Liver (tissue), 7 donors: ENCODE measurements at regions not wholly inside any gene's neighbourhood (a gene's known extent, or its start where the extent isn't known, plus 50 kb on each side); places are given as distances from the start of the nearest gene placed in this dataset.

Experiments
- DNase-seq: peaks from one replicate; pipeline ENCODE4 v3.0.0-alpha.2; 2017; ENCODE audit warnings: low spot score
- H3K27ac ChIP-seq, 2 donors: one replicate each; pipeline ENCODE4 v1.7.0; 2013; ENCODE audit warnings: inconsistent platforms in 2 of 2, low read length in 2 of 2, control low read depth in 1 of 2, low read depth in 1 of 2, mild to moderate bottlenecking in 1 of 2
- H3K27me3 ChIP-seq, 4 donors: one replicate each; pipeline versions ENCODE4 v1.6.1 to v1.7.0; 2013; ENCODE audit warnings: low read length in 3 of 4, inconsistent platforms in 1 of 4, mild to moderate bottlenecking in 1 of 4, moderate library complexity in 1 of 4; ENCODE audit not compliant: control insufficient read depth in 4 of 4, insufficient read depth in 4 of 4
- H3K36me3 ChIP-seq, 4 donors: one replicate each; pipeline versions ENCODE4 v1.6.1 to v1.7.0; 2013; ENCODE audit warnings: low read length in 3 of 4, mild to moderate bottlenecking in 3 of 4, low read depth in 1 of 4, moderate library complexity in 1 of 4; ENCODE audit not compliant: control insufficient read depth in 4 of 4, insufficient read depth in 3 of 4
- H3K4me1 ChIP-seq, 4 donors: one replicate each; pipeline versions ENCODE4 v1.6.1 to v1.7.0; 2013; ENCODE audit warnings: low read length in 3 of 4, mild to moderate bottlenecking in 3 of 4, moderate library complexity in 1 of 4; ENCODE audit not compliant: control insufficient read depth in 4 of 4, insufficient read depth in 4 of 4
- H3K4me3 ChIP-seq, 3 donors: one replicate each; pipeline versions ENCODE4 v1.6.1 to v1.7.0; 2013; ENCODE audit warnings: low read length in 3 of 3, control low read depth in 1 of 3, low read depth in 1 of 3, mild to moderate bottlenecking in 1 of 3
- H3K9ac ChIP-seq, 2 donors: one replicate each; pipeline ENCODE4 v1.7.0; 2013; ENCODE audit warnings: low read length in 2 of 2, mild to moderate bottlenecking in 2 of 2, moderate library complexity in 2 of 2, control low read depth in 1 of 2, low read depth in 1 of 2
- H3K9me3 ChIP-seq, 4 donors: one replicate each; pipeline versions ENCODE4 v1.6.1 to v1.7.0; 2013; ENCODE audit warnings: low read length in 3 of 4; ENCODE audit not compliant: control insufficient read depth in 4 of 4
- ATF3 ChIP-seq: IDR thresholded peaks from 2 replicates; pipeline ENCODE4 v1.6.1; 2016; ENCODE audit warnings: antibody characterized with exemption
- EGR1 ChIP-seq, 2 donors: IDR thresholded peaks; 2 replicates each; pipeline ENCODE4 v1.6.1; 2016 to 2018; ENCODE audit warnings: antibody characterized with exemption in 2 of 2, low read depth in 2 of 2
- FOXA1 ChIP-seq: IDR thresholded peaks from 2 replicates; pipeline ENCODE4 v1.6.1; 2016; ENCODE audit warnings: antibody characterized with exemption
- FOXA2 ChIP-seq: IDR thresholded peaks from 2 replicates; pipeline ENCODE4 v1.6.1; 2016; ENCODE audit warnings: antibody characterized with exemption
- GABPA ChIP-seq, 2 donors: IDR thresholded peaks in 1 of 2; conservative IDR thresholded peaks in 1 of 2; 2 replicates each; pipeline ENCODE4 v1.6.1; 2016; ENCODE audit warnings: antibody characterized with exemption in 2 of 2, mild to moderate bottlenecking in 1 of 2, moderate library complexity in 1 of 2
- HNF4A ChIP-seq, 2 donors: conservative IDR thresholded peaks; 2 replicates each; pipeline ENCODE4 v1.6.1; 2016; ENCODE audit warnings: antibody characterized with exemption in 2 of 2, mild to moderate bottlenecking in 2 of 2
- HNF4G ChIP-seq: IDR thresholded peaks from 2 replicates; pipeline ENCODE4 v1.6.1; 2016; ENCODE audit warnings: antibody characterized with exemption
- JUND ChIP-seq, 2 donors: IDR thresholded peaks; 2 replicates each; pipeline ENCODE4 v1.6.1; 2016; ENCODE audit warnings: antibody characterized with exemption in 2 of 2
- MAX ChIP-seq: IDR thresholded peaks from 2 replicates; pipeline ENCODE4 v1.6.1; 2016; ENCODE audit warnings: antibody characterized with exemption
- NR2F2 ChIP-seq: IDR thresholded peaks from 2 replicates; pipeline ENCODE4 v1.6.1; 2016; ENCODE audit warnings: antibody characterized with exemption
- RAD21 ChIP-seq, 2 donors: IDR thresholded peaks; 2 replicates each; pipeline ENCODE4 v1.6.1; 2016; ENCODE audit warnings: antibody characterized with exemption in 2 of 2, mild to moderate bottlenecking in 2 of 2
- RXRA ChIP-seq, 2 donors: IDR thresholded peaks; 2 replicates each; pipeline ENCODE4 v1.6.1; 2017 to 2018; ENCODE audit warnings: antibody characterized with exemption in 2 of 2, mild to moderate bottlenecking in 1 of 2
- SP1 ChIP-seq: IDR thresholded peaks from 2 replicates; pipeline ENCODE4 v1.6.1; 2018; ENCODE audit warnings: antibody characterized with exemption, mild to moderate bottlenecking
- TAF1 ChIP-seq: conservative IDR thresholded peaks from 2 replicates; pipeline ENCODE4 v1.6.1; 2016; ENCODE audit warnings: antibody characterized with exemption, mild to moderate bottlenecking
- YY1 ChIP-seq: IDR thresholded peaks from 2 replicates; pipeline ENCODE4 v1.6.1; 2016; ENCODE audit warnings: antibody characterized with exemption, mild to moderate bottlenecking
- ZBTB33 ChIP-seq: IDR thresholded peaks from 2 replicates; pipeline ENCODE4 v1.6.1; 2016; ENCODE audit warnings: antibody characterized with exemption
- TF ChIP-seq, protein P1 (sequence below): fragments of 150-350 bp; IDR thresholded peaks from 2 replicates; pipeline ENCODE4 v1.5.1; 2017; ENCODE audit warnings: improper control_type of control experiment, low read depth, low read length; ENCODE audit not compliant: missing input control
- TF ChIP-seq, protein P2 (sequence below): IDR thresholded peaks from 2 replicates; pipeline ENCODE4 v1.6.1; 2016; ENCODE audit warnings: antibody characterized with exemption, mild to moderate bottlenecking
- donor health status: healthy.
- donor health status: healthy.
- donor health status: healthy.
- donor health status: healthy.

GRCh38 chr10:83801983-83802382 lies 337.3 kb upstream of the GHITM start:
- Histone ChIP-seq H3K4me1 (no peaks in the 10 kb centered on the region), H3K27ac (no peak overlapping the region), H3K27me3 (no peaks in the 10 kb centered on the region), H3K9ac (no peak overlapping the region), H3K36me3 (no peaks in the 10 kb centered on the region), H3K4me3 (no peak overlapping the region), H3K9me3 (no peaks in the 10 kb centered on the region)
- TF ChIP-seq, protein P1, sequence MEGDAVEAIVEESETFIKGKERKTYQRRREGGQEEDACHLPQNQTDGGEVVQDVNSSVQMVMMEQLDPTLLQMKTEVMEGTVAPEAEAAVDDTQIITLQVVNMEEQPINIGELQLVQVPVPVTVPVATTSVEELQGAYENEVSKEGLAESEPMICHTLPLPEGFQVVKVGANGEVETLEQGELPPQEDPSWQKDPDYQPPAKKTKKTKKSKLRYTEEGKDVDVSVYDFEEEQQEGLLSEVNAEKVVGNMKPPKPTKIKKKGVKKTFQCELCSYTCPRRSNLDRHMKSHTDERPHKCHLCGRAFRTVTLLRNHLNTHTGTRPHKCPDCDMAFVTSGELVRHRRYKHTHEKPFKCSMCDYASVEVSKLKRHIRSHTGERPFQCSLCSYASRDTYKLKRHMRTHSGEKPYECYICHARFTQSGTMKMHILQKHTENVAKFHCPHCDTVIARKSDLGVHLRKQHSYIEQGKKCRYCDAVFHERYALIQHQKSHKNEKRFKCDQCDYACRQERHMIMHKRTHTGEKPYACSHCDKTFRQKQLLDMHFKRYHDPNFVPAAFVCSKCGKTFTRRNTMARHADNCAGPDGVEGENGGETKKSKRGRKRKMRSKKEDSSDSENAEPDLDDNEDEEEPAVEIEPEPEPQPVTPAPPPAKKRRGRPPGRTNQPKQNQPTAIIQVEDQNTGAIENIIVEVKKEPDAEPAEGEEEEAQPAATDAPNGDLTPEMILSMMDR: peak; percentile 33
- TF ChIP-seq JUND (IDR thresholded peaks at IDR 0.05) (no peak), ATF3 (no peak), NR2F2 (no peak), FOXA1 (no peak), HNF4G (no peak), RAD21 (IDR thresholded peaks at IDR 0.05) (peak; percentile 71 to 75), SP1 (no peak), MAX (no peak), FOXA2 (no peak), EGR1 (IDR thresholded peaks at IDR 0.05; ENCODE audit: low read depth in 2 of 2) (no peak), YY1 (no peak), HNF4A (conservative IDR thresholded peaks at IDR 0.05) (no peak)
- DNase-seq: no peak

DNA sequence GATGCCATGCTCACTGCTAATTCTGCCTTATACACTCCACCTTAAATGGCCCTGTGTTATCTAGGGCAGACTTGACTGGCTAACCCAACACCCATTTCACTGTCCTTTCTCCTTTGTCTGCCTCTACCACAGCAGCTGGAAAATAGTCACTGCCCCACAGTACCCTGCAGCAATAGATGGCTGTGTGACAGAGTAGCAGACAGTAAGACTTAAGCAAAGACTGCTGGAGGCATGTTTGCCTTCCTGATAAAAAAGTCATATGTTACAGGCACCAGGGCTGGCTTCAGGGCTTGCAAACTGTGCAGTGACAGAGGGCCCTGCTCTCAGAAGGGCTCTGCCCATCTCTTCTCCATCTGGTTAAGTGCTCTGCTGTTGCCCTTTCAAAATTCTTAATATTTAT lies 332.6 kb upstream of the GHITM start:
- TF ChIP-seq SP1 (no peak), EGR1 (IDR thresholded peaks at IDR 0.05; ENCODE audit: low read depth in 2 of 2) (no peak), RXRA (IDR thresholded peaks at IDR 0.05) (no peak), JUND (IDR thresholded peaks at IDR 0.05) (no peak), ATF3 (no peak), MAX (no peak), ZBTB33 (no peak), YY1 (no peak), GABPA (IDR thresholded peaks at IDR 0.05 in 1 of 2, conservative IDR thresholded peaks at IDR 0.05 in 1 of 2) (no peak), FOXA1 (no peak), RAD21 (IDR thresholded peaks at IDR 0.05) (no peak), TAF1 (no peak), HNF4G (no peak), FOXA2 (no peak), HNF4A (conservative IDR thresholded peaks at IDR 0.05) (no peak), NR2F2 (no peak)
- TF ChIP-seq, protein P1: no peak
- TF ChIP-seq, protein P2, sequence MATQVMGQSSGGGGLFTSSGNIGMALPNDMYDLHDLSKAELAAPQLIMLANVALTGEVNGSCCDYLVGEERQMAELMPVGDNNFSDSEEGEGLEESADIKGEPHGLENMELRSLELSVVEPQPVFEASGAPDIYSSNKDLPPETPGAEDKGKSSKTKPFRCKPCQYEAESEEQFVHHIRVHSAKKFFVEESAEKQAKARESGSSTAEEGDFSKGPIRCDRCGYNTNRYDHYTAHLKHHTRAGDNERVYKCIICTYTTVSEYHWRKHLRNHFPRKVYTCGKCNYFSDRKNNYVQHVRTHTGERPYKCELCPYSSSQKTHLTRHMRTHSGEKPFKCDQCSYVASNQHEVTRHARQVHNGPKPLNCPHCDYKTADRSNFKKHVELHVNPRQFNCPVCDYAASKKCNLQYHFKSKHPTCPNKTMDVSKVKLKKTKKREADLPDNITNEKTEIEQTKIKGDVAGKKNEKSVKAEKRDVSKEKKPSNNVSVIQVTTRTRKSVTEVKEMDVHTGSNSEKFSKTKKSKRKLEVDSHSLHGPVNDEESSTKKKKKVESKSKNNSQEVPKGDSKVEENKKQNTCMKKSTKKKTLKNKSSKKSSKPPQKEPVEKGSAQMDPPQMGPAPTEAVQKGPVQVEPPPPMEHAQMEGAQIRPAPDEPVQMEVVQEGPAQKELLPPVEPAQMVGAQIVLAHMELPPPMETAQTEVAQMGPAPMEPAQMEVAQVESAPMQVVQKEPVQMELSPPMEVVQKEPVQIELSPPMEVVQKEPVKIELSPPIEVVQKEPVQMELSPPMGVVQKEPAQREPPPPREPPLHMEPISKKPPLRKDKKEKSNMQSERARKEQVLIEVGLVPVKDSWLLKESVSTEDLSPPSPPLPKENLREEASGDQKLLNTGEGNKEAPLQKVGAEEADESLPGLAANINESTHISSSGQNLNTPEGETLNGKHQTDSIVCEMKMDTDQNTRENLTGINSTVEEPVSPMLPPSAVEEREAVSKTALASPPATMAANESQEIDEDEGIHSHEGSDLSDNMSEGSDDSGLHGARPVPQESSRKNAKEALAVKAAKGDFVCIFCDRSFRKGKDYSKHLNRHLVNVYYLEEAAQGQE: no peak
- no peaks in the 10 kb centered on the region for H3K9me3 ChIP-seq
- H3K9ac ChIP-seq: no peak overlapping the region
- no peak overlapping the region for H3K27ac ChIP-seq
- H3K4me3 ChIP-seq: no peak overlapping the region
- H3K27me3 ChIP-seq: no peaks in the 10 kb centered on the region
- H3K36me3 ChIP-seq: no peaks in the 10 kb centered on the region
- no peak for DNase-seq
- H3K4me1 ChIP-seq: no peaks in the 10 kb centered on the region
